Hepatocyte (in vitro differentiated cells): ENCODE measurements at regions not wholly inside any gene's neighbourhood (a gene's known extent, or its start where the extent isn't known, plus 50 kb on each side); places are given as distances from the start of the nearest gene placed in this dataset.
"Not testable (repeated sequence)": the region's sequence is repeated elsewhere in the genome, so short reads cannot be mapped to it uniquely, and the experiment has no call there.

Source experiments
- CTCF ChIP-seq: fragments of 200-600 bp; sonication (generic); IDR thresholded peaks from 2 replicates; pipeline ENCODE4 v1.5.1; 2016; ENCODE audit warnings: antibody characterized with exemption, mild to moderate bottlenecking; ENCODE audit not compliant: poor library complexity
- EZH2 ChIP-seq: fragments of 200-600 bp; sonication (generic); IDR thresholded peaks from 2 replicates; pipeline ENCODE4 v1.6.1; 2016; ENCODE audit warnings: antibody characterized with exemption, mild to moderate bottlenecking, borderline replicate concordance

- TF ChIP-seq CTCF, EZH2: not testable (repeated sequence)
Observed at GRCh38 chr20:26220609-26221008, 524.0 kb upstream of the ZNF337 start.
